ENCODE measurements at regions not wholly inside any gene's neighbourhood (a gene's known extent, or its start where the extent isn't known, plus 50 kb on each side); places are given as distances from the start of the nearest gene placed in this dataset.

- ChIA-PET POLR2A (ENCODE audit: low non-redundant PET) (no interaction called here), CTCF (interaction anchor here (0.6 kb wide), 1 partner anchor 269 kb away, joined by 5 read pairs; no protein-coding TSS in a partner anchor)
- no peak overlapping the region for H3K27ac ChIP-seq
- TF ChIP-seq, protein P1, sequence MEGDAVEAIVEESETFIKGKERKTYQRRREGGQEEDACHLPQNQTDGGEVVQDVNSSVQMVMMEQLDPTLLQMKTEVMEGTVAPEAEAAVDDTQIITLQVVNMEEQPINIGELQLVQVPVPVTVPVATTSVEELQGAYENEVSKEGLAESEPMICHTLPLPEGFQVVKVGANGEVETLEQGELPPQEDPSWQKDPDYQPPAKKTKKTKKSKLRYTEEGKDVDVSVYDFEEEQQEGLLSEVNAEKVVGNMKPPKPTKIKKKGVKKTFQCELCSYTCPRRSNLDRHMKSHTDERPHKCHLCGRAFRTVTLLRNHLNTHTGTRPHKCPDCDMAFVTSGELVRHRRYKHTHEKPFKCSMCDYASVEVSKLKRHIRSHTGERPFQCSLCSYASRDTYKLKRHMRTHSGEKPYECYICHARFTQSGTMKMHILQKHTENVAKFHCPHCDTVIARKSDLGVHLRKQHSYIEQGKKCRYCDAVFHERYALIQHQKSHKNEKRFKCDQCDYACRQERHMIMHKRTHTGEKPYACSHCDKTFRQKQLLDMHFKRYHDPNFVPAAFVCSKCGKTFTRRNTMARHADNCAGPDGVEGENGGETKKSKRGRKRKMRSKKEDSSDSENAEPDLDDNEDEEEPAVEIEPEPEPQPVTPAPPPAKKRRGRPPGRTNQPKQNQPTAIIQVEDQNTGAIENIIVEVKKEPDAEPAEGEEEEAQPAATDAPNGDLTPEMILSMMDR (conservative IDR thresholded peaks at IDR 0.05; ENCODE audit: low read depth): no peak
- no peak for DNase-seq (ENCODE audit: low spot score)
Observed at GRCh38 chr3:105232553-105232952, 134.2 kb upstream of the ALCAM start.

- ChIA-PET POLR2A (ENCODE audit: low non-redundant PET) (no interaction called here), CTCF (interaction anchor here (0.6 kb wide), 1 partner anchor 270 kb away, joined by 5 read pairs; no protein-coding TSS in a partner anchor)
- H3K27ac ChIP-seq: no peak overlapping the region
- DNase-seq (ENCODE audit: low spot score): no peak
- TF ChIP-seq, protein P1 (conservative IDR thresholded peaks at IDR 0.05; ENCODE audit: low read depth): no peak
Observed at GRCh38 chr3:105233010-105233409, 133.7 kb upstream of the ALCAM start.

- DNase-seq (ENCODE audit: low spot score): no peak
- TF ChIP-seq, protein P1 (conservative IDR thresholded peaks at IDR 0.05; ENCODE audit: low read depth): no peak
- ChIA-PET CTCF (no interaction called here), POLR2A (ENCODE audit: low non-redundant PET) (no interaction called here)
- H3K27ac ChIP-seq: no peak overlapping the region
Observed at GRCh38 chr3:105235221-105235620, 131.5 kb upstream of the ALCAM start.

GRCh38 chr3:105235785-105236184 is 130.9 kb upstream of the ALCAM start:
- TF ChIP-seq, protein P1 (conservative IDR thresholded peaks at IDR 0.05; ENCODE audit: low read depth): no peak
- DNase-seq (ENCODE audit: low spot score): no peak
- H3K27ac ChIP-seq: no peak overlapping the region
- CTCF ChIA-PET: interaction anchor here (0.5 kb wide), 1 partner anchor 984 kb away, joined by 3 read pairs; no protein-coding TSS in a partner anchor
- POLR2A ChIA-PET (ENCODE audit: low non-redundant PET): no interaction called here

DNA sequence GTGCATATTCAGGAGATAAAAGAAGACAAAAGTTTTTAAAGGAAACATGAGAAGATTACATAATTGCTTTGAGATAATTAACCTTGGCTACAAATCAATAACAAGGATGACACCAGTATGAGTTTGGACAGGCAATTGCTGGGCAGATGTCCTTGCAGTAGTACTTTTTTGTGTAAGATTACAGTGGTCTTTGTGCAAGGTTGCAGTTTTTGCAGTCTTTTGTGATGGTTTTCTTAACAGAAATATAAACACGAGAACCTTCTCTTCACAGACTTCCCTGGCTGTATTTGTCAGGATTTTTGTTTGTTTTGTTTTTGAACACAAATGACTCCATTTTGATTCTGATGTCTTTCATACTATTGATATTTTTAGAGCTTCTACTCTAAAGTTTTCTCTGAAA is 128.3 kb upstream of the ALCAM start:
- H3K27ac ChIP-seq: no peak overlapping the region
- ChIA-PET CTCF (no interaction called here), POLR2A (ENCODE audit: low non-redundant PET) (no interaction called here)
- TF ChIP-seq, protein P1 (conservative IDR thresholded peaks at IDR 0.05; ENCODE audit: low read depth): no peak
- DNase-seq (ENCODE audit: low spot score): no peak

- no peak overlapping the region for H3K27ac ChIP-seq
- TF ChIP-seq, protein P1 (conservative IDR thresholded peaks at IDR 0.05; ENCODE audit: low read depth): no peak
- DNase-seq (ENCODE audit: low spot score): no peak
- CTCF ChIA-PET: no interaction called here
- POLR2A ChIA-PET (ENCODE audit: low non-redundant PET): no interaction called here
Observed at GRCh38 chr3:105243076-105243475, 123.6 kb upstream of the ALCAM start.

GRCh38 chr3:105246536-105246935 is 120.2 kb upstream of the ALCAM start:
- ChIA-PET POLR2A (ENCODE audit: low non-redundant PET) (no interaction called here), CTCF (no interaction called here)
- TF ChIP-seq, protein P1 (conservative IDR thresholded peaks at IDR 0.05; ENCODE audit: low read depth): no peak
- H3K27ac ChIP-seq: no peak overlapping the region
- no peak for DNase-seq (ENCODE audit: low spot score)
